GM21526 (cell line): ENCODE measurements at regions not wholly inside any gene's neighbourhood (a gene's known extent, or its start where the extent isn't known, plus 50 kb on each side); places are given as distances from the start of the nearest gene placed in this dataset.
"Not testable (repeated sequence)": the region's sequence is repeated elsewhere in the genome, so short reads cannot be mapped to it uniquely, and the experiment has no call there.

Experiments used
- ATAC-seq: cut with Tn5 transposase; IDR thresholded peaks from one replicate; pipeline ENCODE4 v1.9.1; 2021; ENCODE audit warnings: moderate library complexity; ENCODE audit not compliant: unreplicated experiment, low FRiP score

DNA sequence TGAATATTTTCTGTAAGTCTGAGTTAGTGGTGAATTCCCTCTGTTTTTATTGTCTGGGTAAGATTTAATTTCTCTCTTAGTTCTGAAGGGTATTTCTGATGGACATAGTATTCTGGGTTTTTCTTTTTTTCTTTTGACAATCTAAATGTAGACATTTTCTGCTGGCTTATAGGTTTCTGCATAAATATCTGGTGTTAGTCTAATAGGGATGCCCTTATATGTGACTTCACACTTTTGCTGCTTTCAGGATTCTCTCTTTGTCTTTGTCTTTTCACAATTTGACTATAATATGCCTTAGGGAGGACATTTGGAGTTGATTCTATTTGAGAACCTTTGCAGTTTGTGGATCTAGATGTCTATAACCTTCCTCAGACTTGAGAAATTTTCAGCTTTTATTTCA lies 667.2 kb downstream of the EPHA7 start:
- ATAC-seq, result no peak

DNA sequence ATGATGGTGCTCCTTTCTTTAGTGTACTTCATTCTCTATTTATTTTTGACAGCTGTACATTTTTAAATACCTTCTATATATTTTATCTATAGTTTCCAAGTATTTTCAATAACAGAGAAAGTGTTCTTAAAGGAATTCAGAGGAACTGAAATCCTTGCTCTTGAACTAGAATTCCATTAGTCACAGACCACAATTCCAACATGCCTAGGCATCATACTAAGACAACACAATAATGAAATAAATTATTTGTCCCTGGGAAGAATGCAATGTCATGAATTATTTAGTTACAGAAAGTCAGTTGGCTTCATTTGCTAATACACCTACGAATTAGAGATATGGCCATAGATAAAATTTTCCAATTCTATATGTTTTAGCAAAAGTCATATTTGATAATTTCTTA lies 671.2 kb downstream of the EPHA7 start:
- ATAC-seq, result no peak

DNA sequence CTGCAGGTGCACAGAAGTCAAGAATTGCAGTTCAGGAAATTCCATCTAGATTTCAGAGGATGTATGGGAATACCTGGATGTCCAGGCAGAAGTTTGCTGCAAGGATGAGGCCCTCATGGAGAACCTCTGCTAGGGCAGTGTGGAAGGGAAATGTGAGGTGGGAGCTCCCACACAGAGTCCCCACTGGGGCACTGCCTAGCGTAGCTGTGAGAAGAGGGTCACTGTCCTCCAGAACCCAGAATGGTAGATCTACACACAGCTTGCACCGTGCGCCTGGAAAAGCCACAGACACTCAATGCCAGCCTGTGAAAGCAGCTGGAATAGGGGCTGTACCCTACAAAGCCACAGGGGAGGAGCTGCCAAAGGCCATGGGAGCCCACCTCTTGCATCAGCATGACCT lies 681.4 kb downstream of the EPHA7 start:
- ATAC-seq, result no peak

DNA sequence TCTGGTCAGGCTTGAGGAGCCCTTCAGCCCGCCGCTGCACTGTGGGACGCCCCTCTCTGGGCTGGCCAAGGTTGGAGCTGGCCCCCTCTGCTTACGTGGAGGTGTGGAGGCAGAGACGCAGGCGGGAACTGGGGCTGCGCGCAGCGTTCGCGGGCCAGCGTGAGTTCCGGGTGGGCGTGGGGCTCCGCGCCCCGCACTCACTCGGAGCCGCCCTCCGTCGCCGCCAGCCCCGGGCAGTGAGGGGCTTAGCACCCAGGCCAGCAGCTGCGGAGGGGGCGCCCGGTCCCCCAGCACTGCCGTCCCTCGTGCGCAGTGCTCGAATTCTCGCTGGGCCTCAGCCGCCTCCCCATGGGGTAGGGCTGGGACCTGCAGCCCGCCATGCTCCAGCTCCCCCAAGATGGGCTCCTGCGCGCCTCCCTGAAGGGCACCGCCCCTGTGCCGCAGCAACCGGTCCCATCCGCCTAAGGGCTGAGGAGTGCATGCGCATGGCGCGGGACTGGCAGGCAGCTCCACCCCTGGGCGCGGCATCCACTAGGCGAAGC lies 695.9 kb downstream of the EPHA7 start:
- ATAC-seq, result no peak

DNA sequence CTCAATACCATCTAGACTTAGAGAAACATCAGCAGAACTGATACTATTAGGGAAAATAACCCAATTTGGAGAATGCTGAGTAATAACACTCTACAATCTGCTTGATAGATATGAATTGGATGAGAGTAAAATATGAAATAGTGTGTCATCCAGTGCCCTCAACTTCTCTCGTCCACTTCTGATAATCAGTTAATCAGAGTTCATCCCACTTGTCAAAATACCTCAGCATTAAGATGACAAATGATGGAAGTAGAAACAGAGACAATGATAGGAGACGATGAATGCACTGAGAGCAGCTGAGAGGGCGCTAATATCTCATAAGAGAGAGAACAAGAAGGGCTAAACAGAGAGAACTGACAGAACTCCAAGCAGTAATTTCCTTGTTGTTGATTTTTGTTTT lies 699.6 kb downstream of the EPHA7 start:
- ATAC-seq, result no peak

DNA sequence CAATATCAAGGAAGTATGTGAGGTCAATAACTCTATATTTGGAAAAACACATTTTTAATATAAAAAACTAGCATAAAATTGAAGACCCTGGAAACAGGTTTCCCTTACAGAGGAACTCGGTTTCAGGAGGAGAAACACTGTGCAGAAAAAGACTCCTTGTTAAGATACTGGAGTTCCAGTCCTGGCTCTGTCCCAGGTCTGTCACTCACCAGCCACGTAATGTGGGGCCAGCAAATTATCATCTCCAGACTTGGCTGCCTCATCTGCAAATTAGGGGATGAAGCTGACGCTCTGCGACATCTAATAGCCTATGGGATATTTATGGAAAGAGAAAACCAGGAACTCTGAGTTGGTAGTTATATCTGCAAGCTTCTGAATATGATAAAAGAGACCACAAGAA lies 702.7 kb downstream of the EPHA7 start:
- no peak for ATAC-seq

DNA sequence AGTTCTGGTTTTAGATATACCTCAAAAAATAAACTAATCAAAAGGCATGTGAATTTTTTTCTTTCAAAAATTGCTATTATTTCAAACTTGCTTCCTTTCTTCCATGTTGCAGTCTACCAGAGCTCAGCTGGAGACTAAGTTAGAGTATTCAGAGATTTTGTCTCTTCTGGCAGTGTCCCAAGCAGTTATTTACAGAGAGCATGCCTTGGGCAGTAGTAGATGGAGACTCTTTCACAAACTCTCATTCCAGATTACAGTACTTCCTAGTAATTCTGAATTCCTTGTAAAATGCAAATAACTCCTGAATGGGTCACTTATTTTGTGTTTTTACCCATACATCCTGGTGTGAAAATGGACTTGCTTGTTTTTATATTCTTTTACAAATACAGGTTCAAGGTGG lies 703.4 kb downstream of the EPHA7 start:
- no peak for ATAC-seq

DNA sequence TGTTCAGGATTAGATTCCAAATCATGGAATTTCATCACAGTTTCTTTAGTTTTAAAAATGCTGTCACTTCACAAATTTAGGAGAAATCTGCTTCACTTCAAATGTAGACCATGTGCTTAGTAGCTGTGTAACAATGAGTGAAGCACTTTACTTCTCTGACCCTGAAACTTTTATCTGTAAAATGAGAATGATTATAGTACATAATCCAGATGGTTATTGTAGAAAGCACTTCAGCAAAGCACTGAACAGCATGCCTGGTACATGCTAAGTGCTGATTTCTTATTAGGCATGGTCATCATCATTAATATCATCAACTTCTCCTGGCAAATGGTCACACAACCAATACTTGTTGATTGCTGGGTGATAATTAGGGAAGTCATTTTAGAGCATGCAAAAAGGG lies 705.0 kb downstream of the EPHA7 start:
- no peak for ATAC-seq

DNA sequence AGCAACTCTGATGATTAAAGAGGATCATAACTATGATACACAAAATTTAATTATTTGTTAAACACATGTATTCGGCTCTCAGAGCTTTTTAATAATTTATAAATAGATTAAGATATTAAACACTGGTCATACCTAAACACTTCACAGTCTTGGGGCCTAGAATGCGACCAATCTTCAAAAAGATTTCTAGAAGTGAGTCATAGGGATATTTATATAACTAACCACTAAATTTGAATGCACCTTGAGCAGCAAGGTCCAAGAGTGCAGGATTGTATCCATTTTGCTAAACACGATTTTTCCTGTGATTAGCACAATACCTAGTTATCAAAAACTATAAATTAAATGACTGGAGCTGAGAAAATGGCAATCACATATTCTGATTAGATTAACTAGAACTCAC lies 709.3 kb downstream of the EPHA7 start:
- peak; percentile 79 for ATAC-seq

DNA sequence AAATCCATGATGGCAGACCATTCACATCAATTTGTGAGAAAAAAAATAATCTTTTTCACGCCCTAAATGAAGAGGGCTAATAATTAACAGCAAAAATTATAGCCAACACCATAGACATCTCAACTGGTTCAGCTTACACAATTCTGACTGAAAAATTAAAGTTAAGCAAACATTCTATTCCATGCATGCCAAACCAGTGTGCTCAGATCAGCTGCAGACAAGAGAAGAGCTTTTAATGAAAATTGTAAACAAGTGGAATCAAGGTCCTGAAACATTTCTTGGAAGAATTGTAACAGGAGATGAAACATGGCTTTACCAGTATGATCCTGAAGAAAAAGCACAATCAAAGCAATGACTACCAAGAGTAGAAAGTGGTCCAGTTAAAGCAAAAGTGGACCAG lies 710.4 kb downstream of the EPHA7 start:
- ATAC-seq, result no peak

DNA sequence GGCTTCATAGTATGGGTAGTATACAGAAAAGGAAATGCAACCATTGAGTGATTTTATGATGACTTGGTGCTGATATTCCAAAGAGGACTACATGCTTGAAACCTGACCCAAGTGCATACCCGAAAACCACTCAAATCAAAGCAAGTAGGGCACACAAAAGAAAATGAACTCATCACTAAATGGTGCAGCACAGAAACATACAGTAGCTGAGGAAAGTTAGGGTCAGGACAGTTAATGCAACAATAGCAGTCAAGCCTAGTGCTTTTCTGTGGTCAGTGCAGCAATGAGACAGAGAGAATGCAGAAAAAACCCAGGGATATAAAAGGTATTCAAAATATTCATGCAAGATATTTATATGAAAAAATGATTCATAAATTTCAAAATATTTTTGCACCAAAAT lies 711.1 kb downstream of the EPHA7 start:
- no peak for ATAC-seq

DNA sequence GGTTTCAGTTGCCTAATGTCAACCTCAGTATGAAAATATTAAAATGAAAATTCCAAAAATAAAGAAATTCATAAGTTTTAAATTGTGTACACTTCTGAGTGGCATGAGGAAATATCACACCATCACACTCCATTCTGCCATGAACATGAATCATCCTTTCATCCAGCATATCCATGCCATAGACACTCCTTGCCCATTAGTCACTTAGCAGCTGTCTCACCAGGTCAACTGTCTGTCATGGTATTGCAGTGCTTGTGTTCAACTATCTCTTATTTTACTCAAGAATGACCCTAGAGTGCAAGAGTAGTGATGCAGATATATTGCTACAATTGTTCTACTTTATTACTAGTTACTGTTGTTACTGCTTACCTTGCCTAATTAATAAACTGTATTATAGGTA lies 712.4 kb downstream of the EPHA7 start:
- no peak for ATAC-seq

DNA sequence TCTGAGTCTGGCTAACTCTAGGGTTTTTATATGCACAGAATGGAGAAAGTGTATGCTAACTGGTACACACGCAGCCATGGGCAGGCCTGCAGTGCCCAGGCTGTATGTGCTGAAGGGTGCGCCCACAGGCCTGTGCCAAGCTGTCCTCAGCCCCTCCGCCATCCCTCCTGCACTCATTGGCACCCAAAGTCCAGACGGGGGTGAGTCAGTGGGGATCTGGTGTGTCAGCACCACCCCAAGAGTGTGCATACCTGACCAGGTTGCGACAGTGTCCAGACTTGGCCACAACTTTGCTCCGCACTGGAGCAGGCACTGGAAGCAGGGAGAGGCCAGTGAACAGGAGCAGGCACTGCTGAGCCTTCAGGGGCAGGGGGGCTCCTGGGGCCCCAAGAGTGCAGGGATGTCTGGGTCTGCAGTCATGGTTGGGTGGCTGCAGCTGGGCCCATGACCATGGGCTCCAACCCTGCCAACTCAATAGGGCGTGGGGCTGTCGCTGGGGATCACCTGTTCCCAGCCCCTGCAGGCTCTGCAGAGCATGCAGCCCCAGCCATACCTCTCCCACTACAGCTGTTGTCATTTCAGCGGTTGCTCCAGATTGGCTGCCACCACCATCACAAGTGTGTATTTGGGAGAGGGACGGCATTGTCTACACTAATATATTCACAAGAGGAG lies 717.8 kb downstream of the EPHA7 start:
- no peak for ATAC-seq

DNA sequence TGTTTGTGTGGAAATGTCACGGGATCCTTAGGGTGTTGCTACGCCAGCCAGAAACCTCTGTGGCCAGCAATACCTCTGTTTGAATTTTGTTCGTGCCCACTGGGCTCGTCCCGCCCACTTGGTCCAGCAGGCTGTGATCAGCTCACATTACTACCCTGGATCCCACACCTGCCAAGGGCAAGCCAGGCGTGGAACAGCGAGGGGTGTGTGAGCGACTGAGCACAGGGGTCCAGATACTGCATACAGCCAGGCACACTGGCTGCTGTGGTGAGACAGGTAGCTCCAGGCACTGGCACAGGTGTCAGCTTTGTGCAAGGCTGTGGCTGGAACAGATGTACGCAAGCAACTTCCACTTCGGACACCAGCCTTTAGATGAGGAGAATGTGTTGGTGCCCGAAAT lies 718.9 kb downstream of the EPHA7 start:
- no peak for ATAC-seq

DNA sequence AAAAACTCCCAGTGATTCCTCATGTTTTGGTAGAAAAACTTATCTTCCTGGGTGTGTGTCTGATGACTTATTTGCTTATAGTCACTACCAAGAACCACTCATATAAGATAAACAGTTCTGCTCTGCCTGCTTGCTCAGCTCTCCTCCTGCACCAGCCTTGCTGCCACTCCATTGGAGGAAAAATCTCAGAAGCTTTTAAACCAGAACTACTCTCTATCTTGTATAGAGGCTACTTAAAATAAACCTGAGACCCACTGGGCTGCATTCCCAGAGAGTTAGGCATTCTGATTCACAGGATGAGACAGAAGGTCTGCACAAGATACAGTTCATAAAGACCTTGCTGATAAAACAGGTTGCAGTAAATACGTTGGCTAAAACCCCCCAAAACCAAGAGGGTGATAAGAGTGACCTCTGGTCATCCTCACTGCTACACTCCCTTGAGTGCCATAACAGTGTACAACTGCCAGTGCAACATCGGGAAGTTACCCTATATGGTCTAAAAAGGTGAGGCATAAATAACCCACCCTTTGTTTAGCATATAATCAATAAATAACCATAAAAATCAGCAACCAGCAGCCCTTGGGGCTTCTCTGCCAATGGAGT lies 728.3 kb downstream of the EPHA7 start:
- ATAC-seq, result no peak

DNA sequence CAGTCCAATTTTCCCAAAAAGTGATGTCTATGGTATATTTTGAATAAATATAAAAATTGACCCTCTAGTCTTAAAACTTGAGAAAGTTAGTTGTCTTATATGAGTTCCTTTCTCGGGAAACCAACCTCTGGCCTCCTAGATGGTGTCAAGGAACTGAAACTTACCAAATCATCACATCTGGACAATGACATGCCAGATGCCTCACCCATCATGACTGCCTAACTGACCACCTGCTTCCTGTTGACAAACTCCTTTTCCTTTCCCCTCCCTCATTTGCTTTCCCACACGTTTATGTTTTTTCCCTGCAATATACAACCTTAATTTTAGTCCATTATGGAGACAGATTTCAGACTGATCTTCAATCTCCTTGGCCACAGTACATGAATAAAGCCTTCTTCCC lies 731.0 kb downstream of the EPHA7 start:
- no peak for ATAC-seq

DNA sequence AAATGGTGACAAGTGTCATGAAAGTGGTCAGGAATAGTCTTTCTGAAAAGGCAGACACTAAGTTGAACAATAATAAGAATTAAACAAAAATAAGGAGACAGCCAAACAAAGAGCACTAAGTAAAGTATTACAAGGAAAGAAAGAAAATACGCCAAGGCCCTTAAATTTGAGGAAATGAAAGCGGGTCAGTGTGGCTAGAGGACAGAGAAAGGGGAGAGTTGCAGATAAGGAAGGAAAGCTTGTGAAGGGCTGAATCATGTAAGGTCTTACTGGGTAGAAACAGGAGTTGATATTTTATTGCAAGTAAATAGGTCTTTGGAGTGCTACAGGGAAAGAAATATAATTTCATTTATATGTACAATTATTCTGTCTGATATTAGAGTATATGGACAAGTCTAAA lies 732.1 kb downstream of the EPHA7 start:
- no peak for ATAC-seq

DNA sequence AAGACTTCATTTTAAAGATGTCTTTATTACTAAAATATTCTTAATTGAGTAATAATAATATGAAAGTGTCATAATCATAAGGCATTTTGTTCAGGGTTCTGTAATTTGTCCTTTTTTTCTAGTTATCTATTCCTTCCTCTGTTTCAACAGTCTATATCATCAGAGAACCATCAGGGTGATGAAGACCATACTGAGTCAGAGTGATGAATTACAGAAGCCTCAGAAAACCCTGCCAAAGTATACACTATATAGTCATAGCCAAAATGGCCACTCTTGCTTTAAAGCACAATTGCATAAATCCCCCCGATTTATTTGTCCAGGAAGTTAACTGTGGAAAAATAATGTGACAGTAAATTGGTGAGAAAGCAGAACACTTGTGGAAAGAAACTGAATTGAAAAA lies 735.0 kb downstream of the EPHA7 start:
- no peak for ATAC-seq

DNA sequence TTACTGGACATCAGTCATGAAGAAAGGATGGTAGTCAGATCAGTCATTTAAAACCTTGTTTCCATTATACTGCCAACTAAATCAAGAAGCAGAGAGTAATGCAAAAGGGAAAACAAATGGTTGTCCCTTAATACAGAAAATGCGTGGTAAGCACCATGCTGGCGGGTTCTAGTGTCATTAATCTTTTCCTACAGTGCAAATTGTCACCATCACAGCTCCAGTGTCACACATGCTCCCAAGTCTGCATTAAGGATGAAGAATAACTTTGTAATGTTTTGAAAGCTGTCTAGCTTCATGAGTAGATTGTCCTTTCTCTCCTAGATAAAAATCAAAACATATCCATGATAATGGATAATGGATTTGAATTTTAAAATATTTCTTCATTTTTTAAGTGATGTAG lies 735.6 kb downstream of the EPHA7 start:
- ATAC-seq, result no peak

DNA sequence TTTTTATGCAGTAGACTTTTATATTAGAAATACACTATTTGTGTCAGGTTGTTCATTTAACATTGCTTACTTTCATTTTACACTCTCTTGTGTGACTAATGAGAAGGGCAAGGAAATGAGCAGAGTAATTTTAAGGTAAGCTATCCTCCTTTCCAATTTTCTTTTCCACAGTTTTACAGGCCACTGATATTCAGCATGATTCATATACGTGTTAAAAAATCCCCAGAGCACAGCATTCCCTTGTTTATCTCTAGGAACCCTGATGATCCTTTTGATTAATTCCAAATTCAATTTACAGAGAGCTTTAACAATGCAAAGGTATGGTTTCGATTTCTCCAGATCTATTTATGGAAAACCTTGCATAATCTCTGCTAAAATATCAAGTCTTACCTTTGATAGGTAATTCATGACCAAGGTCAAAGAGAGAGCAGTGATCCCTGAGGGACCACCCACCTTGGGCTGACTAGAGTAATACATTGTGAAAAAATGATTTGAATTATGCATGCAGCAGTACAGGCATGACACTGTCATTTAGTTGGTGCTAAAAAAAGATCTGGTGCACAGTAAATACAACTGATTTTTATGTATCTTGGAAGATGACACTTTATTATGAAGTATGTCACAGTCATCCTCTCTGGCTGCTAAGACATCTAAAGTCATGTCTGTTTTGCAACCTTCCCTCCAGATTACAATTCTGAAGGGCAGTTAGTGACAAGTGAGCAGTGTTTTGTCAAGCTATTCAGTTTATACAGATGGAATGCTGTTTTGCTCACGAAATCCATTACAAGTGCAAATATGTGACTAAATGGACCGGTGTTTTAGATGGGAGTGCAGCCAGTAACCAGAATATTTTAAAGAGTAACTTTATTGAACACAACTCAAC lies 736.6 kb downstream of the EPHA7 start:
- no peak for ATAC-seq

DNA sequence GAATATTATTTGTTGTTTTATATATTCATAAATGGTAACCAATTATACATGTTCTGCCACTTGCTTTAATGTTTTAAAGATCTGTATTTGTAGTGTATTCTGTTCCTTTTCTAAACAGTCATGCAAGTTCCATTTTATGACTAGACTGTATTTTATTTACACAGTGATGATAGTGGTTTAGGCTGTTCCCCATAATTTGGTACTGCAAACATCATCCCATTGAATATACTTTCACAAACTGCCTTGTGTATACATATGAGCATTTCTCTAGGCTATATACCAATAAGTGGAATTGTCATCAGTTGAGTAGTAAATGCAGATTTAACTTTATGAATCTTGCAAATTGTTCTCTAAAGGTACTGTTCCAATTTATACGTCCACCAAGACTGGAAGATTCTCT lies 738.0 kb downstream of the EPHA7 start:
- ATAC-seq, result no peak

DNA sequence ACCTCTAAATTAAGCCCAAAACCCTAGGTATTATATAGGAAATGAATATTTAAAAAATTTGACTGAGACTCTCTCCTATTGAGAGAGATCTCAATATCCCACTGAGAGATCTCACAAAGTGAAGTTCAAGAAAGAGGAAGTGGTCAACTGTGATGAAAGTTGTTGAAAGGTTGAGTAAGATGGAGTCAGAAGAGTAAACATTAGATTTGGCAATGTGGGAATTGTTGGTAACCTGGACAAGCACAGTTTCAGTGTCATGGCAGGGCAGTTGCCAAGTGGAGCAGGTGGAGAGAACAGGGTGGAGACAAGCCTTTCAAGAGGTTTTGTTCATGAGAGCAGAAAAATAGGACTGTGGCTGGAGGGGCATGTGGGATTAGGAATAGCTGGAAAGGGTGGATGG lies 747.9 kb downstream of the EPHA7 start:
- ATAC-seq, result not testable (repeated sequence)
